SK-N-SH (cell line): ENCODE measurements at regions not wholly inside any gene's neighbourhood (a gene's known extent, or its start where the extent isn't known, plus 50 kb on each side); places are given as distances from the start of the nearest gene placed in this dataset.

ENCODE experiments used
- CTCF ChIA-PET: fragments of 300-600, 350-600 bp; formaldehyde crosslinking; extraction: SDS; loops from one replicate; lab custom pipeline; 2021; lab: Yijun Ruan, JAX
- POLR2A ChIA-PET: fragments of 350-600 bp; sonication (Branson Sonifier 250); formaldehyde crosslinking; extraction: SDS; loops from one replicate; lab custom pipeline; 2020; ENCODE audit warnings: antibody characterized with exemption, inconsistent platforms; lab: Yijun Ruan, JAX
- DNase-seq: peaks from one replicate; pipeline ENCODE4 v3.0.0; 2012
- H2AFZ ChIP-seq: fragments of 200-600 bp; sonication (generic); 2 replicates; pipeline ENCODE4 v1.8.1; 2016; ENCODE audit warnings: antibody characterized with exemption, mild to moderate bottlenecking, low read depth
- H3F3A ChIP-seq: fragments of 200-600 bp; sonication (generic); replicated peaks from 2 replicates; pipeline ENCODE3; 2016; ENCODE audit warnings: antibody characterized with exemption, mild to moderate bottlenecking; ENCODE audit not compliant: insufficient read depth
- H3K27ac ChIP-seq, 2 experiments: fragments of 200-500 bp in 1 of 2; fragments of 200-600 bp in 1 of 2; sonication (Bioruptor generic) in 1 of 2; sonication (generic), shearing (Covaris generic) in 1 of 2; 2 replicates each; pipeline versions ENCODE4 v1.5.1 to v1.6.1; 2014 to 2016; ENCODE audit warnings: low read depth in 2 of 2, inconsistent platforms in 1 of 2, low read length in 1 of 2, mild to moderate bottlenecking in 1 of 2, mixed read lengths in 1 of 2
- H3K27me3 ChIP-seq: fragments of 200-600 bp; sonication (generic), shearing (Covaris generic); 2 replicates; pipeline ENCODE4 v1.6.1; 2016; ENCODE audit warnings: mixed run types; ENCODE audit not compliant: insufficient read depth
- H3K36me3 ChIP-seq, 2 experiments: fragments of 200-500 bp in 1 of 2; fragments of 200-600 bp in 1 of 2; sonication (Bioruptor generic) in 1 of 2; sonication (generic) in 1 of 2; replicated peaks in 1 of 2; 2 replicates each; pipeline versions ENCODE3 to v1.5.1; 2014 to 2016; ENCODE audit warnings: low read length in 1 of 2, mild to moderate bottlenecking in 1 of 2; ENCODE audit not compliant: insufficient read depth in 2 of 2, control insufficient read depth in 1 of 2
- H3K4me1 ChIP-seq, 2 experiments: fragments of 200-500 bp in 1 of 2; fragments of 200-600 bp in 1 of 2; sonication (Bioruptor generic) in 1 of 2; sonication (generic), shearing (Covaris generic) in 1 of 2; 2 replicates each; pipeline versions ENCODE4 v1.5.1 to v1.6.1; 2014 to 2016; ENCODE audit warnings: low read depth in 1 of 2, low read length in 1 of 2, mixed run types in 1 of 2; ENCODE audit not compliant: insufficient read depth in 2 of 2, control insufficient read depth in 1 of 2
- H3K4me2 ChIP-seq: fragments of 200-600 bp; sonication (generic), shearing (Covaris generic); 2 replicates; pipeline ENCODE4 v1.6.1; 2017; ENCODE audit warnings: mixed run types
- H3K4me3 ChIP-seq, 2 experiments: fragments of 200-500 bp in 1 of 2; fragments of 200-600 bp in 1 of 2; sonication (Bioruptor generic) in 1 of 2; sonication (generic), shearing (Covaris generic) in 1 of 2; 2 replicates each; pipeline versions ENCODE4 v1.5.1 to v1.8.1; 2014 to 2016; ENCODE audit warnings: low read depth in 2 of 2, inconsistent platforms in 1 of 2, low read length in 1 of 2, mild to moderate bottlenecking in 1 of 2, mixed read lengths in 1 of 2, moderate library complexity in 1 of 2
- H3K79me2 ChIP-seq: fragments of 200-600 bp; sonication (generic); 2 replicates; pipeline ENCODE4 v1.8.1; 2017; ENCODE audit warnings: mild to moderate bottlenecking; ENCODE audit not compliant: insufficient read depth
- H3K9ac ChIP-seq: fragments of 200-600 bp; sonication (generic); 2 replicates; pipeline ENCODE4 v1.6.1; 2017; ENCODE audit warnings: mixed run types
- H3K9me2 ChIP-seq: fragments of 200-600 bp; sonication (generic); 2 replicates; pipeline ENCODE4 v1.6.1; 2017; ENCODE audit warnings: mixed run types
- H3K9me3 ChIP-seq: fragments of 200-600 bp; sonication (generic); 2 replicates; pipeline ENCODE4 v1.6.1; 2017; ENCODE audit warnings: mixed run types, mild to moderate bottlenecking, moderate library complexity
- H4K20me1 ChIP-seq: fragments of 200-600 bp; sonication (generic); 2 replicates; pipeline ENCODE4 v1.6.1; 2017; ENCODE audit warnings: mild to moderate bottlenecking, mixed run types; ENCODE audit not compliant: insufficient read depth
- ELF1 ChIP-seq: IDR thresholded peaks from 2 replicates; pipeline ENCODE4 v1.4.0; 2012
- FOSL2 ChIP-seq: IDR thresholded peaks from 2 replicates; pipeline ENCODE4 v1.4.0; 2012; ENCODE audit warnings: low read depth, mild to moderate bottlenecking, moderate library complexity, borderline replicate concordance
- FOXJ3 ChIP-seq: sonication (generic); formaldehyde crosslinking; IDR thresholded peaks from 2 replicates; pipeline ENCODE4 v1.5.1; 2020; ENCODE audit warnings: mild to moderate bottlenecking, missing genetic modification reagents
- FOXM1 ChIP-seq: IDR thresholded peaks from 2 replicates; pipeline ENCODE4 v1.4.0; 2012; ENCODE audit warnings: low read depth, mild to moderate bottlenecking
- GABPA ChIP-seq: IDR thresholded peaks from 2 replicates; pipeline ENCODE4 v1.4.0; 2012; ENCODE audit warnings: low read depth, mild to moderate bottlenecking
- MEF2A ChIP-seq: IDR thresholded peaks from 2 replicates; pipeline ENCODE4 v1.4.0; 2012; ENCODE audit warnings: low read depth, borderline replicate concordance
- NFIC ChIP-seq: IDR thresholded peaks from 2 replicates; pipeline ENCODE4 v1.4.0; 2012; ENCODE audit warnings: borderline replicate concordance
- NRF1 ChIP-seq: IDR thresholded peaks from 2 replicates; pipeline ENCODE4 v1.6.1; 2012; ENCODE audit warnings: low read depth, mild to moderate bottlenecking, low read length
- PBX3 ChIP-seq: IDR thresholded peaks from 2 replicates; pipeline ENCODE4; 2012
- POLR2AphosphoS5 ChIP-seq: IDR thresholded peaks from 2 replicates; pipeline ENCODE4 v1.6.1; 2012; ENCODE audit warnings: low read depth, low read length
- RCOR1 ChIP-seq: fragments of 150-350 bp; IDR thresholded peaks from 2 replicates; pipeline ENCODE4 v1.6.1; 2017; ENCODE audit warnings: antibody characterized with exemption, low read length
- RXRA ChIP-seq: IDR thresholded peaks from 2 replicates; pipeline ENCODE4 v1.4.0; 2012; ENCODE audit warnings: low read depth, mild to moderate bottlenecking, borderline replicate concordance
- SIN3A ChIP-seq: IDR thresholded peaks from 2 replicates; pipeline ENCODE4 v1.6.1; 2012; ENCODE audit warnings: low read depth, mild to moderate bottlenecking, low read length, moderate library complexity, borderline replicate concordance
- TAF1 ChIP-seq: IDR thresholded peaks from 2 replicates; pipeline ENCODE4 v1.6.1; 2012; ENCODE audit warnings: low read depth, mild to moderate bottlenecking, low read length, moderate library complexity, borderline replicate concordance
- TEAD4 ChIP-seq: IDR thresholded peaks from 2 replicates; pipeline ENCODE4 v1.4.0; 2012; ENCODE audit warnings: mild to moderate bottlenecking, borderline replicate concordance; ENCODE audit not compliant: insufficient read depth
- USF1 ChIP-seq: IDR thresholded peaks from 2 replicates; pipeline ENCODE4 v1.4.0; 2012; ENCODE audit warnings: low read depth, borderline replicate concordance
- YY1 ChIP-seq: IDR thresholded peaks from 2 replicates; pipeline ENCODE4 v1.4.0; 2012; ENCODE audit warnings: low read depth, mild to moderate bottlenecking
- ZBTB33 ChIP-seq: IDR thresholded peaks from 2 replicates; pipeline ENCODE4 v1.4.0; 2012; ENCODE audit warnings: low read depth, borderline replicate concordance
- WGBS: methylation state at CpG from one replicate; pipeline ENCODE4 v1.1.6; 2017; ENCODE audit warnings: low lambda C conversion rate; 5-methylcytosine and 5-hydroxymethylcytosine counted together
- TF ChIP-seq, protein P1 (sequence below): fragments of 200-600 bp; sonication (generic); IDR thresholded peaks from 2 replicates; pipeline ENCODE4 v1.6.1; 2017; ENCODE audit warnings: antibody characterized with exemption, mild to moderate bottlenecking, moderate library complexity
- TF ChIP-seq, protein P2 (sequence below): fragments of 150-350 bp; IDR thresholded peaks from 2 replicates; pipeline ENCODE4 v1.6.1; 2016; ENCODE audit warnings: mild to moderate bottlenecking, low read depth, low read length

DNA sequence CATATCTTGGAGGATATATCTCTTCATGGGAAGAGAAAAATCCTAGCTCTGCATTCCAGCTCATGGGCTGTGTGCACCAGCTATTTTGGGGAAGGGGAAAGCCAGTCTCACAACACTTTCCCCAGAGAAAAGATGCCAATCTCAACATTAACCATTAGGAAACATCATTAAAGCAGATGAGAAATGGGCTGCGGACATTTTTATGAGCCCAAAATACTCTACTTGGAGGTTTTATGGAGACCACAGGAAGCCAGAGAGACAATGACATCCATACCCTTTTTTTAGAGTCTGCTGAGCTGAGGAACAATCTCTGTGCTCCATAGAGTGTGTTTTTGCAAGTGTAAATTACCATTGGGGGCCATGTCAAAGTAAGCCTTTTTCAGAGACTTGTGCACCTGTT, 213.7 kb downstream of the TRIB2 start:
- POLR2A ChIA-PET, result interaction anchor here (2.2 to 3.1 kb wide), 2 partner anchors 213 to 1101 kb away, joined by 9 to 22 read pairs; partner anchors contain the start of gene TRIB2
- H3K9me3 ChIP-seq, result no peaks in the 10 kb centered on the region

More for the DNA sequence above, 213.7 kb downstream of the TRIB2 start:
- no peak overlapping the region for H3K4me2 ChIP-seq
- no peak overlapping the region for H3K4me3 ChIP-seq
- H3K9me2 ChIP-seq, result no peaks in the 10 kb centered on the region
- no peaks in the 10 kb centered on the region for H3K36me3 ChIP-seq
- no peak overlapping the region for H2AFZ ChIP-seq
- no peak for TF ChIP-seq MEF2A
- TF ChIP-seq RXRA, result no peak
- TF ChIP-seq, protein P1, sequence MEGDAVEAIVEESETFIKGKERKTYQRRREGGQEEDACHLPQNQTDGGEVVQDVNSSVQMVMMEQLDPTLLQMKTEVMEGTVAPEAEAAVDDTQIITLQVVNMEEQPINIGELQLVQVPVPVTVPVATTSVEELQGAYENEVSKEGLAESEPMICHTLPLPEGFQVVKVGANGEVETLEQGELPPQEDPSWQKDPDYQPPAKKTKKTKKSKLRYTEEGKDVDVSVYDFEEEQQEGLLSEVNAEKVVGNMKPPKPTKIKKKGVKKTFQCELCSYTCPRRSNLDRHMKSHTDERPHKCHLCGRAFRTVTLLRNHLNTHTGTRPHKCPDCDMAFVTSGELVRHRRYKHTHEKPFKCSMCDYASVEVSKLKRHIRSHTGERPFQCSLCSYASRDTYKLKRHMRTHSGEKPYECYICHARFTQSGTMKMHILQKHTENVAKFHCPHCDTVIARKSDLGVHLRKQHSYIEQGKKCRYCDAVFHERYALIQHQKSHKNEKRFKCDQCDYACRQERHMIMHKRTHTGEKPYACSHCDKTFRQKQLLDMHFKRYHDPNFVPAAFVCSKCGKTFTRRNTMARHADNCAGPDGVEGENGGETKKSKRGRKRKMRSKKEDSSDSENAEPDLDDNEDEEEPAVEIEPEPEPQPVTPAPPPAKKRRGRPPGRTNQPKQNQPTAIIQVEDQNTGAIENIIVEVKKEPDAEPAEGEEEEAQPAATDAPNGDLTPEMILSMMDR, result no peak
- no peak for TF ChIP-seq SIN3A
- no peak for TF ChIP-seq ELF1
- no peak for TF ChIP-seq FOSL2
- no peak for TF ChIP-seq ZBTB33
- no peak for TF ChIP-seq YY1
- no peak for TF ChIP-seq NFIC
- TF ChIP-seq GABPA, result no peak
- no peak for TF ChIP-seq FOXJ3 (CRISPR knock-in tag)
- no peak for TF ChIP-seq POLR2AphosphoS5
- no peak for TF ChIP-seq USF1
- no peak for TF ChIP-seq PBX3
- no peak for TF ChIP-seq TAF1
- no peak for TF ChIP-seq FOXM1
- no peak for TF ChIP-seq NRF1
- TF ChIP-seq, protein P2, sequence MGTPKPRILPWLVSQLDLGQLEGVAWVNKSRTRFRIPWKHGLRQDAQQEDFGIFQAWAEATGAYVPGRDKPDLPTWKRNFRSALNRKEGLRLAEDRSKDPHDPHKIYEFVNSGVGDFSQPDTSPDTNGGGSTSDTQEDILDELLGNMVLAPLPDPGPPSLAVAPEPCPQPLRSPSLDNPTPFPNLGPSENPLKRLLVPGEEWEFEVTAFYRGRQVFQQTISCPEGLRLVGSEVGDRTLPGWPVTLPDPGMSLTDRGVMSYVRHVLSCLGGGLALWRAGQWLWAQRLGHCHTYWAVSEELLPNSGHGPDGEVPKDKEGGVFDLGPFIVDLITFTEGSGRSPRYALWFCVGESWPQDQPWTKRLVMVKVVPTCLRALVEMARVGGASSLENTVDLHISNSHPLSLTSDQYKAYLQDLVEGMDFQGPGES, result no peak
- no peak for TF ChIP-seq RCOR1
- no peak for TF ChIP-seq TEAD4
- peaks cover 17% of the 10 kb centered on the region for H3F3A ChIP-seq
- H3K79me2 ChIP-seq, result no peaks in the 10 kb centered on the region
- H3K9ac ChIP-seq, result no peak overlapping the region
- no peak for DNase-seq
- WGBS, result 65% methylated on average over 1 of the region's 1 CpG
- H4K20me1 ChIP-seq, result no peaks in the 10 kb centered on the region
- no peaks in the 10 kb centered on the region for H3K27me3 ChIP-seq
- peaks cover 26 to 35% of the 10 kb centered on the region in 2 experiments; a peak in 3 of 4 replicates for H3K4me1 ChIP-seq
- CTCF ChIA-PET, result interaction anchor here (0.8 to 8.7 kb wide), 48 partner anchors 10 to 1215 kb away, joined by 3 to 153 read pairs (median 6); partner anchors contain the start of gene TRIB2
- no peak overlapping the region for H3K27ac ChIP-seq
